ENCODE measurements at regions not wholly inside any gene's neighbourhood (a gene's known extent, or its start where the extent isn't known, plus 50 kb on each side); places are given as distances from the start of the nearest gene placed in this dataset.

GRCh38 chr15:31892513-31892912 lies 137.8 kb upstream of the CHRNA7 start:
- Mint-ChIP-seq H3K4me3 (ENCODE audit: low read depth, unreplicated experiment) (no peak overlapping the region), H3K9me3 (ENCODE audit: low read depth, unreplicated experiment) (no peaks in the 10 kb centered on the region), H3K27me3 (ENCODE audit: unreplicated experiment) (no peaks in the 10 kb centered on the region), H3K4me1 (ENCODE audit: low read depth, unreplicated experiment) (no peaks in the 10 kb centered on the region), H3K27ac (ENCODE audit: unreplicated experiment) (no peak overlapping the region), H3K36me3 (ENCODE audit: insufficient read depth, unreplicated experiment) (no peaks in the 10 kb centered on the region)
- TF ChIP-seq CTCF (IDR thresholded peaks at IDR 0.05; ENCODE audit: unreplicated experiment) = no peak
- intact Hi-C loops (cut with micrococcal nuclease; ENCODE audit: unreplicated experiment) = no loop called here
- CTCF ChIA-PET = no interaction called here
- no TSS peak for BruUV-seq (replicated peaks)
- no peak for DNase-seq

GRCh38 chr15:31893780-31894179 lies 136.5 kb upstream of the CHRNA7 start:
- H3K4me3 Mint-ChIP-seq (ENCODE audit: low read depth, unreplicated experiment) = no peak overlapping the region
- no peak for TF ChIP-seq CTCF (IDR thresholded peaks at IDR 0.05; ENCODE audit: unreplicated experiment)
- no peaks in the 10 kb centered on the region for H3K4me1 Mint-ChIP-seq (ENCODE audit: low read depth, unreplicated experiment)

GRCh38 chr15:31897746-31898145 lies 132.6 kb upstream of the CHRNA7 start:
- no peaks in the 10 kb centered on the region for H3K27me3 Mint-ChIP-seq (ENCODE audit: unreplicated experiment)
- intact Hi-C loops (cut with micrococcal nuclease; ENCODE audit: unreplicated experiment) = no loop called here
- no peaks in the 10 kb centered on the region for H3K9me3 Mint-ChIP-seq (ENCODE audit: low read depth, unreplicated experiment)
- CTCF ChIA-PET = no interaction called here
- H3K27ac Mint-ChIP-seq (ENCODE audit: unreplicated experiment) = no peak overlapping the region
- no peak for DNase-seq
- no peaks in the 10 kb centered on the region for H3K4me1 Mint-ChIP-seq (ENCODE audit: low read depth, unreplicated experiment)
- TF ChIP-seq CTCF (IDR thresholded peaks at IDR 0.05; ENCODE audit: unreplicated experiment) = no peak
- no peaks in the 10 kb centered on the region for H3K36me3 Mint-ChIP-seq (ENCODE audit: insufficient read depth, unreplicated experiment)
- H3K4me3 Mint-ChIP-seq (ENCODE audit: low read depth, unreplicated experiment) = no peak overlapping the region
- no TSS peak for BruUV-seq (replicated peaks)

More at GRCh38 chr15:31893780-31894179, 136.5 kb upstream of the CHRNA7 start:
- intact Hi-C loops (cut with micrococcal nuclease; ENCODE audit: unreplicated experiment) = no loop called here
- no peaks in the 10 kb centered on the region for H3K9me3 Mint-ChIP-seq (ENCODE audit: low read depth, unreplicated experiment)
- no peak for DNase-seq
- BruUV-seq (replicated peaks) = no TSS peak
- H3K27ac Mint-ChIP-seq (ENCODE audit: unreplicated experiment) = no peak overlapping the region
- CTCF ChIA-PET = no interaction called here
- no peaks in the 10 kb centered on the region for H3K27me3 Mint-ChIP-seq (ENCODE audit: unreplicated experiment)
- H3K36me3 Mint-ChIP-seq (ENCODE audit: insufficient read depth, unreplicated experiment) = no peaks in the 10 kb centered on the region

GRCh38 chr15:31901501-31901900 lies 128.8 kb upstream of the CHRNA7 start:
- Mint-ChIP-seq H3K27ac (ENCODE audit: unreplicated experiment) (no peak overlapping the region), H3K27me3 (ENCODE audit: unreplicated experiment) (no peaks in the 10 kb centered on the region), H3K9me3 (ENCODE audit: low read depth, unreplicated experiment) (no peaks in the 10 kb centered on the region), H3K36me3 (ENCODE audit: insufficient read depth, unreplicated experiment) (no peaks in the 10 kb centered on the region), H3K4me3 (ENCODE audit: low read depth, unreplicated experiment) (no peak overlapping the region), H3K4me1 (ENCODE audit: low read depth, unreplicated experiment) (no peaks in the 10 kb centered on the region)
- TF ChIP-seq CTCF (IDR thresholded peaks at IDR 0.05; ENCODE audit: unreplicated experiment) = no peak
- intact Hi-C loops (cut with micrococcal nuclease; ENCODE audit: unreplicated experiment) = no loop called here
- CTCF ChIA-PET = no interaction called here
- no TSS peak for BruUV-seq (replicated peaks)
- no peak for DNase-seq

- CTCF ChIA-PET = no interaction called here
- no TSS peak for BruUV-seq (replicated peaks)
- no peak for DNase-seq
- Mint-ChIP-seq H3K9me3 (ENCODE audit: low read depth, unreplicated experiment) (no peaks in the 10 kb centered on the region), H3K27ac (ENCODE audit: unreplicated experiment) (no peak overlapping the region), H3K4me3 (ENCODE audit: low read depth, unreplicated experiment) (no peak overlapping the region), H3K36me3 (ENCODE audit: insufficient read depth, unreplicated experiment) (no peaks in the 10 kb centered on the region), H3K4me1 (ENCODE audit: low read depth, unreplicated experiment) (no peaks in the 10 kb centered on the region), H3K27me3 (ENCODE audit: unreplicated experiment) (no peaks in the 10 kb centered on the region)
- intact Hi-C loops (cut with micrococcal nuclease; ENCODE audit: unreplicated experiment) = no loop called here
- no peak for TF ChIP-seq CTCF (IDR thresholded peaks at IDR 0.05; ENCODE audit: unreplicated experiment)
Measured at GRCh38 chr15:31905054-31905453, 125.3 kb upstream of the CHRNA7 start.

Data from Calu3 (cell line).